SIG-M5 treated with dmso at 0.1 percent for 504 hours (cell line): ENCODE measurements at regions not wholly inside any gene's neighbourhood (a gene's known extent, or its start where the extent isn't known, plus 50 kb on each side); places are given as distances from the start of the nearest gene placed in this dataset.
A peak's percentile ranks its signal among the peaks of the same experiment; 100 is the strongest.

Experiments used
- DNase-seq: peaks from one replicate; lab custom pipeline; 2025; ENCODE audit not compliant: unreplicated experiment; lab: John Stamatoyannopoulos, UW

GRCh38 chr12:44961887-44962286 is 85.8 kb upstream of the NELL2 start:
- DNase-seq = no peak

DNA sequence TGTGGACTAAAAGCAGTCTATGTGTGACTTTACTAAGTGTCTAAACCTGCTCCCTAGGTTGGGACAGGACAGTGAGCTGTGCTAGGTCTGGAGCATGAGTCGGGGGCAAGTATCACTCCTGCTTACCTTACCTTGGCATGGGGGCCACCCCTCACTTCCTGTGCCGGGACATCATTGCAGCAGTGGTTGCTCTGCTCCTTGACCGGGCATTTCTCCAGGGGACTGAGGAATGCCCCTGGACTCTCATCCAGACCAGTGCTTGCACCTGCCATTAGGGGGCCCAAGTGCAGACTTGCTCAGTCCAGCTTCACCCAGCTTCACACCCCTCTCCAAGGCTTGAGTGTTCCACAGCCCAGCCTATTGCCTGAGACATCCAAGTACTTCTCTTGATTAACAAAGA is 84.7 kb upstream of the NELL2 start:
- DNase-seq = no peak

GRCh38 chr12:44960423-44960822 is 84.3 kb upstream of the NELL2 start:
- no peak for DNase-seq

GRCh38 chr12:44947163-44947562 is 71.0 kb upstream of the NELL2 start:
- DNase-seq = no peak

- no peak for DNase-seq
Observed at GRCh38 chr12:44942714-44943113, 66.6 kb upstream of the NELL2 start.

- DNase-seq = peak; percentile 78
Observed at GRCh38 chr12:44930972-44931600, 55.0 kb upstream of the NELL2 start.

- DNase-seq = no peak
Observed at GRCh38 chr12:44929236-44929885, 53.2 kb upstream of the NELL2 start.
